A673 (cell line): ENCODE measurements at regions not wholly inside any gene's neighbourhood (a gene's known extent, or its start where the extent isn't known, plus 50 kb on each side); places are given as distances from the start of the nearest gene placed in this dataset.

Source experiments
- BruUV-seq: library from RNA; stranded (reverse); fragments of 400-500 nt; replicated peaks from 2 replicates; lab custom pipeline; 2021; lab: Mats Ljungman, UMichigan
- CTCF ChIA-PET: fragments of 300-600 bp; sonication (Branson Sonifier 250); formaldehyde crosslinking; loops from one replicate; lab custom pipeline; 2022; ENCODE audit warnings: antibody characterized with exemption; lab: Charles Lee
- POLR2A ChIA-PET: fragments of 300-600 bp; sonication (Branson Sonifier 250); formaldehyde crosslinking; loops from one replicate; lab custom pipeline; 2022; ENCODE audit warnings: antibody characterized with exemption; ENCODE audit not compliant: low non-redundant PET; lab: Charles Lee
- DNase-seq: peaks from one replicate; pipeline ENCODE4 v3.0.0-alpha.2; 2015; ENCODE audit warnings: low spot score
- H3K27ac ChIP-seq: fragments of 200-600 bp; sonication (generic); 2 replicates; pipeline ENCODE4 v1.5.1; 2016; ENCODE audit warnings: mixed run types, low read depth, mild to moderate bottlenecking, mixed read lengths, antibody characterized with exemption, low read length; ENCODE audit not compliant: poor library complexity, severe bottlenecking
- H3K27me3 ChIP-seq: fragments of 200-600 bp; sonication (generic); replicated peaks from 2 replicates; pipeline ENCODE4 v1.6.1; 2017; ENCODE audit warnings: mixed run types, low read depth, mild to moderate bottlenecking, mixed read lengths, antibody characterized with exemption, low read length; ENCODE audit not compliant: insufficient read depth, poor library complexity
- H3K36me3 ChIP-seq: fragments of 200-600 bp; sonication (generic); 2 replicates; pipeline ENCODE4 v1.6.1; 2016; ENCODE audit warnings: mixed run types, mild to moderate bottlenecking, mixed read lengths, antibody characterized with exemption, low read length; ENCODE audit not compliant: insufficient read depth, poor library complexity, severe bottlenecking
- H3K4me1 ChIP-seq: fragments of 200-600 bp; sonication (generic); 2 replicates; pipeline ENCODE4 v1.6.1; 2017; ENCODE audit warnings: mixed run types, mild to moderate bottlenecking, mixed read lengths, antibody characterized with exemption, low read length; ENCODE audit not compliant: insufficient read depth, poor library complexity, severe bottlenecking
- H3K4me3 ChIP-seq: fragments of 200-600 bp; sonication (generic); 2 replicates; pipeline ENCODE4 v1.5.1; 2016; ENCODE audit warnings: low read depth, mixed run types, mild to moderate bottlenecking, mixed read lengths, low read length; ENCODE audit not compliant: poor library complexity, severe bottlenecking
- H3K9me3 ChIP-seq: fragments of 200-600 bp; sonication (generic); 2 replicates; pipeline ENCODE4 v1.6.1; 2016; ENCODE audit warnings: mixed run types, low read depth, mild to moderate bottlenecking, mixed read lengths, antibody characterized with exemption, low read length; ENCODE audit not compliant: poor library complexity, severe bottlenecking
- EZH2 ChIP-seq: fragments of 200-600 bp; sonication (generic); IDR thresholded peaks from 2 replicates; pipeline ENCODE4 v1.6.1; 2017; ENCODE audit warnings: borderline replicate concordance, low read depth, mild to moderate bottlenecking, mixed read lengths, antibody characterized with exemption, low read length; ENCODE audit not compliant: poor library complexity, severe bottlenecking
- intact Hi-C: fragments of 100-400 bp; cut with micrococcal nuclease; formaldehyde crosslinking; loops from one replicate; pipeline ENCODE4 v1.10.0; 2022; ENCODE audit not compliant: unreplicated experiment
- TF ChIP-seq, protein P1 (sequence below): fragments of 300-800, 200-600 bp; sonication (generic); conservative IDR thresholded peaks from 2 replicates; pipeline ENCODE4 v1.5.1; 2017; ENCODE audit warnings: low read depth, mild to moderate bottlenecking, antibody characterized with exemption, low read length, moderate library complexity, mixed read lengths

DNA sequence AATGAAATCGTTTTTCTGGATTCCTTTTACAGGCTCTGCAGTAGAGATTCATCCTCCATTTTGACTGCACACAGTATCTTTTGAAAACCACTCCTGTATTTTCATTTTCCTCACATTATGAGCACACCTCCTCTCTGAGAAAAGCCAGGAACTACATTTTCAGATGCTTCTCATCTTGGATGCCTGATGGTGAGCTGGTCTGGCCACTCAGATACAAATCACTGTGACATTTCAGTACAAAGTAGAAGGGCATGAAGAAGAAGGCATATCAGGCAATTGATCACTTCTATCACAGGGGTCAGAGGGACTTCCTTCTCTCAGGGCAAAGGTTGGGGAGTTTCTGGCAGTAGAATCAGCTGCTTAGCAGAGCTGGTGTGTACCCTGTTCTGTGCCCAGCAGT, 192.0 kb upstream of the POM121L12 start:
- Histone ChIP-seq H3K27me3 (no peaks in the 10 kb centered on the region), H3K4me3 (no peak overlapping the region), H3K36me3 (no peaks in the 10 kb centered on the region), H3K4me1 (no peaks in the 10 kb centered on the region), H3K9me3 (peaks cover 41% of the 10 kb centered on the region), H3K27ac (no peak overlapping the region)
- intact Hi-C loops, result no loop called here
- BruUV-seq, result no TSS peak
- no peak for TF ChIP-seq EZH2
- TF ChIP-seq, protein P1, sequence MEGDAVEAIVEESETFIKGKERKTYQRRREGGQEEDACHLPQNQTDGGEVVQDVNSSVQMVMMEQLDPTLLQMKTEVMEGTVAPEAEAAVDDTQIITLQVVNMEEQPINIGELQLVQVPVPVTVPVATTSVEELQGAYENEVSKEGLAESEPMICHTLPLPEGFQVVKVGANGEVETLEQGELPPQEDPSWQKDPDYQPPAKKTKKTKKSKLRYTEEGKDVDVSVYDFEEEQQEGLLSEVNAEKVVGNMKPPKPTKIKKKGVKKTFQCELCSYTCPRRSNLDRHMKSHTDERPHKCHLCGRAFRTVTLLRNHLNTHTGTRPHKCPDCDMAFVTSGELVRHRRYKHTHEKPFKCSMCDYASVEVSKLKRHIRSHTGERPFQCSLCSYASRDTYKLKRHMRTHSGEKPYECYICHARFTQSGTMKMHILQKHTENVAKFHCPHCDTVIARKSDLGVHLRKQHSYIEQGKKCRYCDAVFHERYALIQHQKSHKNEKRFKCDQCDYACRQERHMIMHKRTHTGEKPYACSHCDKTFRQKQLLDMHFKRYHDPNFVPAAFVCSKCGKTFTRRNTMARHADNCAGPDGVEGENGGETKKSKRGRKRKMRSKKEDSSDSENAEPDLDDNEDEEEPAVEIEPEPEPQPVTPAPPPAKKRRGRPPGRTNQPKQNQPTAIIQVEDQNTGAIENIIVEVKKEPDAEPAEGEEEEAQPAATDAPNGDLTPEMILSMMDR, result no peak
- DNase-seq, result no peak
- POLR2A ChIA-PET, result no interaction called here
- CTCF ChIA-PET, result no interaction called here

DNA sequence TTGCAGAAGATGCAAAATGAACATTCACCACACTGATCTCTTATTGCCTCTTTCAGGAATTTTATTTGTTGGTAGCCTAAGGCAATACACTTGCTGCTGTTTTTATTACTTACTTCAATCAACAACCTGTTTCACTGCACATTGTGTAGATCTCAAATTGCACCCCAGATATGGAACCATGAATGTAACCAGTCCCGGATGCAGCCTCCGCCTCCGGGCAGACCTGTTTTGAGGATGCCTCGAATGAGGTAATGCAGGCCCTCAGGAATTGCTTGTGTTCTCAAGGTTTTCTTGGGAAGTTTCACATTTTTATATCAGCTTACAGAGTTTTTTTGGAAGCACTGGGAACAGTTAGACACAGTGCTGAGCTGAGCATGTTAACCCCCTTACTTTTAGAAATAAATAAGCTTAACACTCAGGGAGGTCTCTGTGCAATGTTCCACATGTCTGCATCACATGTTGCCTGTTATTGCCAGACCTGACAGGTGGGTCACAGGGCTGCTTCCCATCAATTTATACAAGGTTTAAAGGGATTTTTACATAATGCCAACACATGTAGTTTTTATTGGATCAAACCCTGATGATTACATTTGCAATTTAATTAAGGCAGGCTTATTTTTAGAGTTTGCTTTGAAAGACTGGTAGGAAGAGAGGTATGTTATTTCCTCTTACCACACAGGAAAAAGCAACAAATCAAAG, 193.1 kb upstream of the POM121L12 start:
- CTCF ChIA-PET, result no interaction called here
- peaks cover 39% of the 10 kb centered on the region for H3K9me3 ChIP-seq
- no peaks in the 10 kb centered on the region for H3K27me3 ChIP-seq
- no TSS peak for BruUV-seq
- intact Hi-C loops, result no loop called here
- H3K27ac ChIP-seq, result no peak overlapping the region
- no peak for TF ChIP-seq EZH2
- TF ChIP-seq, protein P1, result no peak
- H3K4me3 ChIP-seq, result no peak overlapping the region
- POLR2A ChIA-PET, result no interaction called here
- H3K4me1 ChIP-seq, result no peaks in the 10 kb centered on the region
- no peaks in the 10 kb centered on the region for H3K36me3 ChIP-seq
- DNase-seq, result no peak

DNA sequence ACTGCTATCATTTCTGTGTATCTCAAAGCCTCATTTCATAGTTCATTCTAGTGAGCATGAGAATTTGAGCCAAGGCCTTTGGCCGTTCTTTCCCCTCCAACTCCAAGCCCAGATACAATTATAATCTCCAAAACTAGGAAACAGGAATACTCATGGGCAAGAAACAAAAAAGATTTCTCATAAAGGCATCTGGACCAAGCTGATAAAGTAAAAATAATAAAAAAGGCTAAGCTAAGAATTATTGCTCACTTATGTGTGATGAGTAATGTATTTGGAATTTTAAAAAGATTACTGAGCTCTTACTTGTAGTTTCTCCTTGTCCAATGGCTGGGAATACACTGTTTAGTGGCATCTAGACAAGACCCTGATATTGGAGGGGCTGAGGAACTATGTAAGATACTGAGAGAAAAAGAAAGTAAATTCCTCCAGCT, 196.4 kb upstream of the POM121L12 start:
- CTCF ChIA-PET, result no interaction called here
- DNase-seq, result no peak
- no peaks in the 10 kb centered on the region for H3K36me3 ChIP-seq
- no peak overlapping the region for H3K4me3 ChIP-seq
- peaks cover 44% of the 10 kb centered on the region for H3K9me3 ChIP-seq
- intact Hi-C loops, result no loop called here
- H3K4me1 ChIP-seq, result no peaks in the 10 kb centered on the region
- POLR2A ChIA-PET, result no interaction called here
- BruUV-seq, result no TSS peak
- no peaks in the 10 kb centered on the region for H3K27me3 ChIP-seq
- no peak overlapping the region for H3K27ac ChIP-seq
- TF ChIP-seq EZH2, result no peak
- TF ChIP-seq, protein P1, result no peak
